ENCODE measurements at regions not wholly inside any gene's neighbourhood (a gene's known extent, or its start where the extent isn't known, plus 50 kb on each side); places are given as distances from the start of the nearest gene placed in this dataset.

- no peak overlapping the region for H3K4me3 ChIP-seq (ENCODE audit: low read depth, low read length)
- TF ChIP-seq CTCF (IDR thresholded peaks at IDR 0.05; ENCODE audit: insufficient read depth, low read length), result no peak
- DNase-seq (ENCODE audit: low read depth), result no peak
These were observed 138.3 kb upstream of the NBEA start for GRCh38 chr13:34803756-34804155.

- no peak for TF ChIP-seq CTCF (IDR thresholded peaks at IDR 0.05; ENCODE audit: insufficient read depth, low read length)
- no peak for DNase-seq (ENCODE audit: low read depth)
- H3K4me3 ChIP-seq (ENCODE audit: low read depth, low read length), result no peak overlapping the region
These were observed 136.7 kb upstream of the NBEA start for GRCh38 chr13:34805347-34805746.

DNA sequence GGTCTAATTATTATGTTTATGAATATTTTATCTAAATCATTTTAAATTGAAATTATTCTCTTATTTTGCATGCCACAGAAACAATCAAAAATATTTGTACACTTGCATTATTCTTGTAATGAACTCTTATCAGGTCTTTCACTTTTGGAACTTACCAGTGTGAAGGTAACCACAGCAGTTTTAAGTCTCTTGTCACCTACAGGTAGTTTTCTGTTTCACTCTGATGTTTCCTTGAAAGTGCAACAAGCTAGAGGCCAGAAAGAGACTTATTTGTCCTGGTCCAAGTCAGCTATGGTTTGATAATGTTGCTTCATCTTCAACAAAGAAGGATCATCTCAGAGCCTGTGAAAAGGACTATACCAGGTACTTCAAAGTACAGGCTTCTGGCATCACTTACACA, 133.4 kb upstream of the NBEA start:
- DNase-seq (ENCODE audit: low read depth), result no peak
- H3K4me3 ChIP-seq (ENCODE audit: low read depth, low read length), result no peak overlapping the region
- no peak for TF ChIP-seq CTCF (IDR thresholded peaks at IDR 0.05; ENCODE audit: insufficient read depth, low read length)

DNA sequence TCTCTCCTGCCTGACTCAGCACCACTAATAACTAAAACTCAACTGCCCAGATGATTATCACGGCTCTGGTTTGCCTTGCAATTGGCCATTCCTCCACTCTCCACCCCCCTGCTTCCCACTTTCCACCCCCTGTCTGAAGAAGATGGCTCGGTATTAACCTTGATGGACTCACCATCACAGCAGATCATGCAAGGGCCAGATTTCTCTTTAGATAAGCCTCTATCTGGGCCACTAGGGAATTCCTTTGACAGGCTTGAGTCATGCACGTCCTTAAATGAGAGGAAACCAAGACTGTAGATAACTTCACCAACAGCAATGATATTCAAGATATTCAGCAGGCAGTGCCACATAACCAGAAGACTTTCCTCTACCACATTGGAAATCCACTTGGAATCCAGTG, 131.1 kb upstream of the NBEA start:
- no peak overlapping the region for H3K4me3 ChIP-seq (ENCODE audit: low read depth, low read length)
- TF ChIP-seq CTCF (IDR thresholded peaks at IDR 0.05; ENCODE audit: insufficient read depth, low read length), result no peak
- no peak for DNase-seq (ENCODE audit: low read depth)

- H3K4me3 ChIP-seq (ENCODE audit: low read depth, low read length), result no peak overlapping the region
- no peak for TF ChIP-seq CTCF (IDR thresholded peaks at IDR 0.05; ENCODE audit: insufficient read depth, low read length)
- no peak for DNase-seq (ENCODE audit: low read depth)
These were observed 126.5 kb upstream of the NBEA start for GRCh38 chr13:34815526-34815925.

DNA sequence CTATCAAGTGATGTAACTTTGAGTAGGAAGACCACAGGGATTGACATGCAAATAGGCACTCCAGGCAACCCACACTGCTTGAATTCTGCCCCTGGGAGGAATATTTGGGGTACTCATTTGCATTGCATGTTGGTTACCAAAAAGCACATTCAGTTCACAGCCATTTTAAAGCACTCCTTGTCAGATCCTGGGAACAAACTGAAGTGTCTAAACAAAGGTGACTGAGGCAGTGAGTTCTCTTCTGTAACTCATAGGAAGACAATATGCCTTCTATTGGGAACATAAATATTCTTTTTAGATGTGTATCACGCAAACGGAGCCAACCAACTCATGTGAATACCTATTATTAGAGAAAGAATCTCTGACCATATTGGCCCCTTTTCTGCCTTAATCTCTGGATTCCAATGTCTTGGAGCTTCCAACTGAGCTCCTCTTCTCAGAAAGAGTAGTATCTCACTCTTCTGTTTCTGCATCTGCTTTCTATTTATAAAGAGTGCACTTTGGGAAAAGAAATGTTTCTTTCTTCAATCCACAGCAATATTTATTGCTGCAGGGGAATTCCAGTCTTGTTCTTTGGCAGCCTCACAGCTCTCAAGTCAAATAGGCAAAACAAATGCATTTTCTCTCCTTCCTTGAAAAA, 125.7 kb upstream of the NBEA start:
- DNase-seq (ENCODE audit: low read depth), result peak; percentile 2
- TF ChIP-seq CTCF (IDR thresholded peaks at IDR 0.05; ENCODE audit: insufficient read depth, low read length), result no peak
- H3K4me3 ChIP-seq (ENCODE audit: low read depth, low read length), result no peak overlapping the region
